ENCODE measurements at regions not wholly inside any gene's neighbourhood (a gene's known extent, or its start where the extent isn't known, plus 50 kb on each side); places are given as distances from the start of the nearest gene placed in this dataset.
"Not testable (repeated sequence)": the region's sequence is repeated elsewhere in the genome, so short reads cannot be mapped to it uniquely, and the experiment has no call there.

GRCh38 chr4:162740228-162740627 lies 426.5 kb downstream of the NAF1 start:
- TF ChIP-seq, protein P1, sequence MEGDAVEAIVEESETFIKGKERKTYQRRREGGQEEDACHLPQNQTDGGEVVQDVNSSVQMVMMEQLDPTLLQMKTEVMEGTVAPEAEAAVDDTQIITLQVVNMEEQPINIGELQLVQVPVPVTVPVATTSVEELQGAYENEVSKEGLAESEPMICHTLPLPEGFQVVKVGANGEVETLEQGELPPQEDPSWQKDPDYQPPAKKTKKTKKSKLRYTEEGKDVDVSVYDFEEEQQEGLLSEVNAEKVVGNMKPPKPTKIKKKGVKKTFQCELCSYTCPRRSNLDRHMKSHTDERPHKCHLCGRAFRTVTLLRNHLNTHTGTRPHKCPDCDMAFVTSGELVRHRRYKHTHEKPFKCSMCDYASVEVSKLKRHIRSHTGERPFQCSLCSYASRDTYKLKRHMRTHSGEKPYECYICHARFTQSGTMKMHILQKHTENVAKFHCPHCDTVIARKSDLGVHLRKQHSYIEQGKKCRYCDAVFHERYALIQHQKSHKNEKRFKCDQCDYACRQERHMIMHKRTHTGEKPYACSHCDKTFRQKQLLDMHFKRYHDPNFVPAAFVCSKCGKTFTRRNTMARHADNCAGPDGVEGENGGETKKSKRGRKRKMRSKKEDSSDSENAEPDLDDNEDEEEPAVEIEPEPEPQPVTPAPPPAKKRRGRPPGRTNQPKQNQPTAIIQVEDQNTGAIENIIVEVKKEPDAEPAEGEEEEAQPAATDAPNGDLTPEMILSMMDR (IDR thresholded peaks at IDR 0.05), result not testable (repeated sequence)
- TF ChIP-seq POLR2A (IDR thresholded peaks at IDR 0.05), result not testable (repeated sequence)
